ENCODE measurements at regions not wholly inside any gene's neighbourhood (a gene's known extent, or its start where the extent isn't known, plus 50 kb on each side); places are given as distances from the start of the nearest gene placed in this dataset.

- peak in 2 of 6 experiments; percentile 9 to 26 for TF ChIP-seq CTCF (IDR thresholded peaks at IDR 0.05)
- TF ChIP-seq POLR2A (IDR thresholded peaks at IDR 0.05): no peak
Observed at GRCh38 chr10:35781643-35782035, 139.5 kb upstream of the FZD8 start.

Measured in Peyer's patch (tissue), 4 donors.